HepG2 (cell line): ENCODE measurements at regions not wholly inside any gene's neighbourhood (a gene's known extent, or its start where the extent isn't known, plus 50 kb on each side); places are given as distances from the start of the nearest gene placed in this dataset.

ENCODE experiments used
- ATAC-seq: fragments of 200-7000 bp; cut with Tn5 transposase; 3 replicates; pipeline ENCODE4 v1.9.1; 2020; ENCODE audit warnings: mild to moderate bottlenecking, moderate library complexity
- BruUV-seq: library from RNA; stranded (reverse); fragments of 400-500 nt; replicated peaks from 2 replicates; lab custom pipeline; 2021; lab: Mats Ljungman, UMichigan
- CTCF ChIA-PET: fragments of 300-600 bp; formaldehyde crosslinking; extraction: SDS; loops from one replicate; lab custom pipeline; 2021; ENCODE audit warnings: low total read pairs, inconsistent platforms, low intra/inter-chr PET ratio; lab: Yijun Ruan, JAX
- POLR2A ChIA-PET: fragments of 350-600 bp; sonication (Branson Sonifier 250); formaldehyde crosslinking; loops from one replicate; lab custom pipeline; 2020; ENCODE audit warnings: antibody characterized with exemption, inconsistent platforms; lab: Yijun Ruan, JAX
- DNase-seq: peaks from one replicate; pipeline ENCODE4 v3.0.0-alpha.2; 2015; ENCODE audit warnings: low spot score
- FAIRE-seq: peaks from 3 replicates; lab custom pipeline; 2011; peaks lifted over from hg19 to GRCh38; lab: Jason Lieb, UNC
- H2AFZ ChIP-seq: one replicate; pipeline ENCODE4 v1.6.1; 2011; ENCODE audit warnings: low read length, inconsistent platforms
- H3K27ac ChIP-seq: fragments of 300-600 bp; 3 replicates; pipeline ENCODE4 v1.8.0; 2011; ENCODE audit warnings: mixed run types, mild to moderate bottlenecking, mixed read lengths, low read length, inconsistent platforms; ENCODE audit not compliant: insufficient read depth; ENCODE audit errors: extremely low read length
- H3K27me3 ChIP-seq, 2 experiments: fragments of 200-600 bp in 1 of 2; 2 replicates in 1 of 2; 3 replicates in 1 of 2; pipeline versions ENCODE4 v1.6.0 to v1.8.0; 2011; ENCODE audit warnings: low read length in 2 of 2, mild to moderate bottlenecking in 2 of 2, moderate library complexity in 2 of 2, inconsistent platforms in 1 of 2; ENCODE audit not compliant: insufficient read depth in 2 of 2, control insufficient read depth in 1 of 2
- H3K36me3 ChIP-seq, 2 experiments: fragments of 200-600 bp in 1 of 2; replicated peaks in 1 of 2; 2 replicates in 1 of 2; 3 replicates in 1 of 2; pipeline versions ENCODE4 v1.5.1 to v1.8.0; 2011; ENCODE audit warnings: low read length in 2 of 2, inconsistent platforms in 1 of 2; ENCODE audit not compliant: insufficient read depth in 2 of 2, control insufficient read depth in 1 of 2
- H3K4me1 ChIP-seq: 2 replicates; pipeline ENCODE4 v1.5.1; 2012; ENCODE audit warnings: low read length, inconsistent platforms; ENCODE audit not compliant: insufficient read depth
- H3K4me2 ChIP-seq: 2 replicates; pipeline ENCODE4 v1.6.0; 2011; ENCODE audit warnings: low read depth, low read length, inconsistent platforms
- H3K4me3 ChIP-seq, 3 experiments: fragments of 200-600 bp in 1 of 3; sonication (generic), shearing (Covaris generic) in 1 of 3; replicated peaks in 1 of 3; 2 replicates each; pipeline ENCODE4 v1.5.1; 2011 to 2016; ENCODE audit warnings: low read length in 3 of 3, inconsistent platforms in 2 of 3, low read depth in 2 of 3, mild to moderate bottlenecking in 2 of 3, control low read depth in 1 of 3, mixed read lengths in 1 of 3; ENCODE audit not compliant: insufficient read depth in 1 of 3
- H3K79me2 ChIP-seq: one replicate; pipeline ENCODE4 v1.6.1; 2011; ENCODE audit warnings: low read length, inconsistent platforms; ENCODE audit not compliant: insufficient read depth
- H3K9ac ChIP-seq: 2 replicates; pipeline ENCODE4 v1.6.0; 2011; ENCODE audit warnings: mild to moderate bottlenecking, low read depth, low read length, inconsistent platforms; ENCODE audit not compliant: insufficient read depth
- H3K9me3 ChIP-seq: 2 replicates; pipeline ENCODE4 v1.5.1; 2012; ENCODE audit warnings: mild to moderate bottlenecking, low read length
- H4K20me1 ChIP-seq: 2 replicates; pipeline ENCODE4 v1.6.0; 2011; ENCODE audit warnings: inconsistent platforms, mild to moderate bottlenecking, low read length, moderate library complexity; ENCODE audit not compliant: insufficient read depth
- BCL3 ChIP-seq: sonication (generic); formaldehyde crosslinking; IDR thresholded peaks from 2 replicates; pipeline ENCODE4 v1.5.1; 2020; ENCODE audit warnings: mild to moderate bottlenecking, missing genetic modification reagents, moderate library complexity
- BCLAF1 ChIP-seq: fragments of 450-650 bp; IDR thresholded peaks from 2 replicates; pipeline ENCODE4 v1.6.1; 2017; ENCODE audit warnings: mild to moderate bottlenecking
- DNMT3B ChIP-seq: conservative IDR thresholded peaks from 2 replicates; pipeline ENCODE4 v1.6.1; 2016; ENCODE audit warnings: missing biosample characterization, control low read depth
- KDM3A ChIP-seq: IDR thresholded peaks from 2 replicates; pipeline ENCODE4 v1.6.1; 2018; ENCODE audit warnings: low read depth, missing compliant biosample characterization
- MXD1 ChIP-seq: sonication (generic); formaldehyde crosslinking; IDR thresholded peaks from 2 replicates; pipeline ENCODE4 v1.4.0; 2020; ENCODE audit warnings: mild to moderate bottlenecking, missing genetic modification reagents
- MXD4 ChIP-seq: IDR thresholded peaks from 2 replicates; pipeline ENCODE4 v1.6.1; 2016; ENCODE audit warnings: mild to moderate bottlenecking, missing biosample characterization, missing genetic modification reagents
- RARG ChIP-seq: sonication (generic); formaldehyde crosslinking; IDR thresholded peaks from 2 replicates; pipeline ENCODE4 v1.4.0; 2020; ENCODE audit warnings: low read depth, mild to moderate bottlenecking, missing genetic modification reagents
- RBAK ChIP-seq: sonication (generic); formaldehyde crosslinking; IDR thresholded peaks from 2 replicates; pipeline ENCODE4 v1.5.1; 2020; ENCODE audit warnings: mild to moderate bottlenecking, missing genetic modification reagents
- UBTF ChIP-seq: sonication (generic); formaldehyde crosslinking; IDR thresholded peaks from 2 replicates; pipeline ENCODE4 v1.4.0; 2020; ENCODE audit warnings: mild to moderate bottlenecking, missing genetic modification reagents
- ZBED4 ChIP-seq: sonication (generic); formaldehyde crosslinking; IDR thresholded peaks from 2 replicates; pipeline ENCODE4 v1.4.0; 2020; ENCODE audit warnings: missing genetic modification reagents, borderline replicate concordance
- ZNF607 ChIP-seq: sonication (generic); formaldehyde crosslinking; IDR thresholded peaks from 2 replicates; pipeline ENCODE4 v1.5.1; 2020; ENCODE audit warnings: missing genetic modification reagents, mild to moderate bottlenecking, borderline replicate concordance
- ZNF615 ChIP-seq: sonication (generic); formaldehyde crosslinking; IDR thresholded peaks from 2 replicates; pipeline ENCODE4 v1.5.0; 2020; ENCODE audit warnings: mild to moderate bottlenecking, missing genetic modification reagents, borderline replicate concordance
- WGBS: methylation state at CpG from one replicate; pipeline ENCODE4 v1.1.6; 2017; ENCODE audit warnings: low lambda C conversion rate; 5-methylcytosine and 5-hydroxymethylcytosine counted together
- in situ Hi-C: cut with HindIII; loops from 2 replicates; pipeline ENCODE4 v1.10.0; 2017; ENCODE audit warnings: low pct_unique_long_range_greater_than_20kb; ENCODE audit not compliant: extremely low pct_ligation_motif_present
- intact Hi-C: fragments of 100-400 bp; cut with micrococcal nuclease; formaldehyde crosslinking; loops from one replicate; pipeline ENCODE4 v1.10.0; 2022; ENCODE audit not compliant: unreplicated experiment
- TF ChIP-seq, protein P1 (sequence below): sonication (generic); formaldehyde crosslinking; IDR thresholded peaks from 2 replicates; pipeline ENCODE4 v1.8.0; 2023; ENCODE audit warnings: mild to moderate bottlenecking, missing genetic modification reagents

DNA sequence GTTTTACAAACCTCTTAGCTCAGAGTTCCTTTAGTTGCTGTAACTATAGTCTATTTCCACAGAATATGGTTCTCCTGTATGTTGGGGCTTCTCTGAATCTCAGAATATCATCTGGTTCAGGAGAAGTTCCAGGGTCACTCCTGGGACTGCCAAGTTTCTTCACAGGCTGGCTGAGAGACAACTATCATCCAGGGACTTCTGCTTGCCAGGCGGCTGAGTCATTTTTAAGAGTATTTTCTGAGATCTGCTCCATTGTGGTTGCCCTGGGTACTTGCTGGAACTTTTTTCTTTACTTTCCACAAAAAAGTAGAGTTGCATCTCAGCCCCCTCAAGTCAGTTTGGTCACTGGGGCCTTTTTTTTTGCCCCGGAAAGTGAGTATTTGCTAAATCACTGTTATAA, 566.5 kb downstream of the LRRC70 start:
- Histone ChIP-seq H3K9me3 (no peaks in the 10 kb centered on the region), H3K4me3 (no peak overlapping the region), H4K20me1 (no peaks in the 10 kb centered on the region), H3K27ac (no peak overlapping the region), H3K4me2 (no peak overlapping the region), H3K79me2 (no peaks in the 10 kb centered on the region), H3K4me1 (no peaks in the 10 kb centered on the region), H3K9ac (no peak overlapping the region), H3K36me3 (no peaks in the 10 kb centered on the region), H2AFZ (peak overlapping the region; percentile 50), H3K27me3 (no peaks in the 10 kb centered on the region)
- DNase-seq = no peak
- WGBS = 48% methylated on average over 2 of the region's 2 CpGs
- POLR2A ChIA-PET = no interaction called here
- intact Hi-C loops (no loop called here), in situ Hi-C loops (no loop called here)
- BruUV-seq = no TSS peak
- CTCF ChIA-PET = no interaction called here
- FAIRE-seq = no peak
- no peak for ATAC-seq
- no peak for TF ChIP-seq MXD1 (CRISPR knock-in tag)
- TF ChIP-seq, protein P1, sequence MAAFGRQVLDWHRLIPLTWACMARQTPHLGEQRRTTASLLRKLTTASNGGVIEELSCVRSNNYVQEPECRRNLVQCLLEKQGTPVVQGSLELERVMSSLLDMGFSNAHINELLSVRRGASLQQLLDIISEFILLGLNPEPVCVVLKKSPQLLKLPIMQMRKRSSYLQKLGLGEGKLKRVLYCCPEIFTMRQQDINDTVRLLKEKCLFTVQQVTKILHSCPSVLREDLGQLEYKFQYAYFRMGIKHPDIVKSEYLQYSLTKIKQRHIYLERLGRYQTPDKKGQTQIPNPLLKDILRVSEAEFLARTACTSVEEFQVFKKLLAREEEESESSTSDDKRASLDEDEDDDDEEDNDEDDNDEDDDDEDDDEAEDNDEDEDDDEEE (CRISPR knock-in tag) = no peak
- TF ChIP-seq UBTF (CRISPR knock-in tag) = no peak
- TF ChIP-seq BCL3 (CRISPR knock-in tag) = no peak
- no peak for TF ChIP-seq KDM3A (CRISPR knock-in tag)
- TF ChIP-seq BCLAF1 = no peak
- no peak for TF ChIP-seq ZNF615 (CRISPR knock-in tag)
- TF ChIP-seq MXD4 (CRISPR knock-in tag) = no peak
- no peak for TF ChIP-seq DNMT3B
- TF ChIP-seq RBAK = no peak
- TF ChIP-seq ZNF607 (CRISPR knock-in tag) = no peak
- no peak for TF ChIP-seq RARG (CRISPR knock-in tag)
- no peak for TF ChIP-seq ZBED4
